ENCODE measurements at regions not wholly inside any gene's neighbourhood (a gene's known extent, or its start where the extent isn't known, plus 50 kb on each side); places are given as distances from the start of the nearest gene placed in this dataset.

DNA sequence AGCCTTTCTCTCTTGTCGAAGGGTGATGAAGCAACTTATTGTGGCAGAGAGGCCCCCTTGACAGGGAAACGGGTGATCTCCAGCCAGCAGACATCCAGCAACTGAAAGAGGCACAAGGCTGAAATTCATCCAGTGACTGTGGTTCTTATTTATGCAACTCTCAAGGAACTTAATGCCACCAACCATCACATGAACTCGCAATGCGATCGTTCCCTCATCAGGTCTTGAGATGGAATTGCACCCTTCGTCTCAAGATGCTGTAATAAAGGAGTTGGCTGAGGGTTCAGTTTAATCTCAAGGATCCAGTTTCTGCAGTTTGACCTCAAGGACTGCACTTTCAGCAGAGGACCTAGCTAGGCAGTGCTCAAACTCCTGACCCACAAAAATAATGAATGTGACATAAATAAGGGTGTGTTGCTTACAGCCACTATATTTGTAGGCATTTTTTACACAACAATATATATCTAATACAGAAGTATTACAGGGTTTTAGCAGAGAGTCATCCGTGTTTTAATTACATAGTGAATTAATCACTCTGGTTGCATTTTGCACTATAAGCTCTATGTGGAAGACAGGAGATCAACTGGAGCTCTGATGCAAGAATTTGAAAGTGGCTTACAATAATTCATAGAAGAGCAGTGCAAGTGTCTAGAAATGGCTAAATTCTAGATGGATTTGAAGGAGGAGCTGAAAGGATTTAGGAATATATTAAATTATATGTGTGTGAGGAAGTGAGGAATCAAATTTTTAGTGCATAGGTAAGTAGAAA lies 957.8 kb upstream of the CTNND2 start:
- TF ChIP-seq, protein P1, sequence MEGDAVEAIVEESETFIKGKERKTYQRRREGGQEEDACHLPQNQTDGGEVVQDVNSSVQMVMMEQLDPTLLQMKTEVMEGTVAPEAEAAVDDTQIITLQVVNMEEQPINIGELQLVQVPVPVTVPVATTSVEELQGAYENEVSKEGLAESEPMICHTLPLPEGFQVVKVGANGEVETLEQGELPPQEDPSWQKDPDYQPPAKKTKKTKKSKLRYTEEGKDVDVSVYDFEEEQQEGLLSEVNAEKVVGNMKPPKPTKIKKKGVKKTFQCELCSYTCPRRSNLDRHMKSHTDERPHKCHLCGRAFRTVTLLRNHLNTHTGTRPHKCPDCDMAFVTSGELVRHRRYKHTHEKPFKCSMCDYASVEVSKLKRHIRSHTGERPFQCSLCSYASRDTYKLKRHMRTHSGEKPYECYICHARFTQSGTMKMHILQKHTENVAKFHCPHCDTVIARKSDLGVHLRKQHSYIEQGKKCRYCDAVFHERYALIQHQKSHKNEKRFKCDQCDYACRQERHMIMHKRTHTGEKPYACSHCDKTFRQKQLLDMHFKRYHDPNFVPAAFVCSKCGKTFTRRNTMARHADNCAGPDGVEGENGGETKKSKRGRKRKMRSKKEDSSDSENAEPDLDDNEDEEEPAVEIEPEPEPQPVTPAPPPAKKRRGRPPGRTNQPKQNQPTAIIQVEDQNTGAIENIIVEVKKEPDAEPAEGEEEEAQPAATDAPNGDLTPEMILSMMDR (IDR thresholded peaks at IDR 0.05; ENCODE audit: low read depth, low read length, poor library complexity, severe bottlenecking) = no peak
- no peak for TF ChIP-seq EZH2phosphoT487 (IDR thresholded peaks at IDR 0.05; ENCODE audit: borderline replicate concordance, low read length)

All from DOHH2 (cell line).